ENCODE measurements at regions not wholly inside any gene's neighbourhood (a gene's known extent, or its start where the extent isn't known, plus 50 kb on each side); places are given as distances from the start of the nearest gene placed in this dataset.

DNA sequence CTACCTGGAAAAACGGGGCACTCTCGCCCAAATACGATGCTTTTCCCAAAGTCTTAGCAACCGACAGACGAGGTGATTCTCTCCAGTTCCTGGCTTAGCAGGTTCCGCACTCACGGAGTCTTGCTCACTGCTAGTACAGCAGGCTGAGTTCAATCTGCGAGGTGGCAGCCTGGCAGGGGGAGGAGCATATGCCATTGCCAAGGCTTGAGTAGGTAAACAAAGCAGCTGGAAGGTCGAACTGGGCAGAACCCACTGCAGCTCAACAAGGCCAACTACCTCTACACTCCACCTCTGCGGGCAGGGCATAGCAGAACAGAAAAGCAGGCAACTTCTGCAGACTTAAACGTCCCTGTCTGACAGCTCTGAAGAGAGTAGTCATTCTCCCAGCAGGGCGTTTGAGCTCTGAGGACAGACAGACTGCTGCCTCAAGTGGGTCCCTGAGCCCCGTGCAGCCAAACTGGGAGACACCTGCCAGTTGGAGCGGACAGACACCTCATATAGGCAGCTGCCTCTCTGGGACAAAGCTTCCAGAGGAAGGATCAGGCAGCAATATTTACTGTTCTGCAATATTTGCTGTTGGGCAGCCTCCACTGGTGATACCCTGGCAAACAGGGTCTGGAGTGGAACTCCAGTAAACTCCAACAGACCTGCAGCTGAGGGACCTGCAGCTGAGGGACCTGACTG lies 73.4 kb upstream of the CADM2 start:
- TF ChIP-seq, protein P1, sequence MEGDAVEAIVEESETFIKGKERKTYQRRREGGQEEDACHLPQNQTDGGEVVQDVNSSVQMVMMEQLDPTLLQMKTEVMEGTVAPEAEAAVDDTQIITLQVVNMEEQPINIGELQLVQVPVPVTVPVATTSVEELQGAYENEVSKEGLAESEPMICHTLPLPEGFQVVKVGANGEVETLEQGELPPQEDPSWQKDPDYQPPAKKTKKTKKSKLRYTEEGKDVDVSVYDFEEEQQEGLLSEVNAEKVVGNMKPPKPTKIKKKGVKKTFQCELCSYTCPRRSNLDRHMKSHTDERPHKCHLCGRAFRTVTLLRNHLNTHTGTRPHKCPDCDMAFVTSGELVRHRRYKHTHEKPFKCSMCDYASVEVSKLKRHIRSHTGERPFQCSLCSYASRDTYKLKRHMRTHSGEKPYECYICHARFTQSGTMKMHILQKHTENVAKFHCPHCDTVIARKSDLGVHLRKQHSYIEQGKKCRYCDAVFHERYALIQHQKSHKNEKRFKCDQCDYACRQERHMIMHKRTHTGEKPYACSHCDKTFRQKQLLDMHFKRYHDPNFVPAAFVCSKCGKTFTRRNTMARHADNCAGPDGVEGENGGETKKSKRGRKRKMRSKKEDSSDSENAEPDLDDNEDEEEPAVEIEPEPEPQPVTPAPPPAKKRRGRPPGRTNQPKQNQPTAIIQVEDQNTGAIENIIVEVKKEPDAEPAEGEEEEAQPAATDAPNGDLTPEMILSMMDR (IDR thresholded peaks at IDR 0.05; ENCODE audit: low read depth, low read length, missing control alignments): no peak
- no peak overlapping the region for H3K4me3 ChIP-seq (ENCODE audit: low read depth, low read length)
- no peak for DNase-seq (ENCODE audit: low read depth)

DNA sequence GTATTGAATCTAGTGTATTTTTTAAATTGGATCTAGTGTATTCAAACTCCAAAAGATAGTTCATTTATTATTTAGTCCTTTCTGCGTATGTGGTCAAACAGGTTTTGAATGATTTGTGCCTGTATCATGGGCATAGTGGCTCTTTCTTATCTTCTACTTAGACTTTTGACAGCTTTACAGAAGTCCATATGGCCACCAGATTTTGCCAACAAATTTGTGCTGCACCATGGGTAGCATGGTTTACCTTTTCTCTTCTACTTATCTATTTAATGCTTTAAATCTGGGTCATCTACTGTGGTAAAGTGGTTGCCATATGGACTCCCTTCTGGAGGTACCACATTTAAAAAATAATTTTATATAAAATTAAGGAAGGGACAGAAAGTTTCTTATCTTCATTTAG lies 66.9 kb upstream of the CADM2 start:
- TF ChIP-seq, protein P1 (IDR thresholded peaks at IDR 0.05; ENCODE audit: low read depth, low read length, missing control alignments): no peak
- H3K4me3 ChIP-seq (ENCODE audit: low read depth, low read length): no peak overlapping the region
- no peak for DNase-seq (ENCODE audit: low read depth)

DNA sequence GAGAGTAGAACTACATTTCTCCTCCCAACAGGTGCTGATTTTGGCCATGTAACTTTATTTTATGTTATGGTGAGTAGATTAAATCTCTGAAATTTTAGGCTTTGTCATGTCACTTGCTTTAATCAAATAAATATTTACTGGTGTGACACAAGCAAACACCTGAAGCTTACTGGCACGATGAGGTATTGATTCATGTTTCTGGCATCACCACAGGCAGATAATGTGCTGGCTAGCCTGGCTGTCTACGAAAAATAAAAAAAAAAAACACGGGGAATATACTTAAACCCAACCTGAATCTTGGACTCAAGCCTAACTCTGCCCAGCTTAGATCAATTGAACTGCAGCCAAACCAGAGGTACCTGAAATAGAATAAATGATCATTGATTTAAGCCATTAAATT lies 65.6 kb upstream of the CADM2 start:
- DNase-seq (ENCODE audit: low read depth): no peak
- TF ChIP-seq, protein P1 (IDR thresholded peaks at IDR 0.05; ENCODE audit: low read depth, low read length, missing control alignments): no peak
- H3K4me3 ChIP-seq (ENCODE audit: low read depth, low read length): no peak overlapping the region

DNA sequence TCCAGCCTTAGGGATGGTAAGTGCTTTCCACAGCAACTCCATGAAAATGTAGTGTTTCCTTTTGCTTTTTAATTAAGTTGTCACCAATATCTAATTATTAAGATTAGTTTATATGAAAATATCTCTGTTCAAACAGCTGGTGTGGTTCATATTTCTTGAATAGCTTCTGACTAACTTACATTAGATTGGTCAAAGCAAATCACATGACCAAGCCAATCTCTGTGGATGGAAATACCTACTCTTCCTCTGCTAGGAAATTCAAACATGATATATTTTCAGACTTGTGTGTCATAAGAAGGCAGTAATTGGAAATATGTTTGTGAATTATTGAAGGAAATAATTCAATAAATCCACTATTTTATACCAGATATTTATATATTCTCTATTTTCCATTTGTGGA lies 54.6 kb upstream of the CADM2 start:
- no peak for DNase-seq (ENCODE audit: low read depth)
- TF ChIP-seq, protein P1 (IDR thresholded peaks at IDR 0.05; ENCODE audit: low read depth, low read length, missing control alignments): no peak
- no peak overlapping the region for H3K4me3 ChIP-seq (ENCODE audit: low read depth, low read length)

DNA sequence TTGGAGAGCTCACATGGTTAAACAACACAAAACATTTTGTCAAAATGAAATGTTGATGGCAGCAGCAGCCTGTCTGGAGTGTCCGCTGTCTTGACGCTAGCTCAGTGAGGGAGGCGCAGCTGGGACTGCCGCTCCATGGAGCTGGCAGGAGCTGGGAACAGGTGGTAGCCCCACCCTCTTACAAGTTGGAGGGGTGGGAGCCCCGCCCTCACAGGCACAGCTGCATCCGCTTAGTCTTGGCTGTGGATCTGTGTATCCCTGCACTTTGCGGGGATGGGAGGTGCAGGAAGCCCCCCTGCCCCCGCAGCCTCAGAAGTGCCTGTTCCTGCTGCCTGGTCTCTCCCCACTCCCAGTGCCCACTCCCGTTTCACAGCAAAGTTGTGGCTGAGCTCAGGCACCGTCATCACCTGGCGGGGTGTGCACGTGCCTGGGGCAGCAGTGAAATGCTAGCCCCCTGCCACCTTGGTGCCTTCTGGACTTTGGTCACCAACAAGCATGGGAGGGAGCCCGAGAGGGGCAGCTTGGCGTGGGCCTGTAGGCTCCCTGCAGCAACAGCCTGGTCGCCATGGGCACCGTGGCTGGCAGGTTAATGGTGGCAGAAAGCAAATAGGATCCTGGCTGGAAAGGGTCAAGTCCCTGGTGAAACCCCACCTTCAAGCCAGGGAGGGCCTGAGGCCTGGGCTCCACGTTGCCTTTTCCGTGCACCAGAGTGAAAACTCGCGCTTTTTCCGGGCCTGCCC lies 53.8 kb upstream of the CADM2 start:
- H3K4me3 ChIP-seq (ENCODE audit: low read depth, low read length): no peak overlapping the region
- no peak for DNase-seq (ENCODE audit: low read depth)
- TF ChIP-seq, protein P1 (IDR thresholded peaks at IDR 0.05; ENCODE audit: low read depth, low read length, missing control alignments): no peak

DNA sequence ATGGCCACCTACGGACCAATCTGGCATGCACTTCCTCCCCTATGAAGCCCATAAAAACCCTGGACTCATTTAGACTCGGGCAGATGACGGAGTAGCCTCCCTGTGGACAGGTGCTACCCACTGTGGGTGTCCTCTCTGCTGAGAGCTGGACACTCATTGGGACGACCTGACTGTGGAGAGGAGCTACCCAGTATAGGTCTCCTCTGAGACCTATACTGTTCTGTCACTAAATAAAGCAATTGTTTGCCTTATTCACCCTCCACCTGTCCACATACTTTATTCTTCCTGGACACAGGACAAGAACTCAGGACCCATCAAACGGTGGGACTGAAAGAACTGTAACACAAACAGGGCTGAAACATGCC lies 53.3 kb upstream of the CADM2 start:
- no peak overlapping the region for H3K4me3 ChIP-seq (ENCODE audit: low read depth, low read length)
- DNase-seq (ENCODE audit: low read depth): no peak
- TF ChIP-seq, protein P1 (IDR thresholded peaks at IDR 0.05; ENCODE audit: low read depth, low read length, missing control alignments): no peak

DNA sequence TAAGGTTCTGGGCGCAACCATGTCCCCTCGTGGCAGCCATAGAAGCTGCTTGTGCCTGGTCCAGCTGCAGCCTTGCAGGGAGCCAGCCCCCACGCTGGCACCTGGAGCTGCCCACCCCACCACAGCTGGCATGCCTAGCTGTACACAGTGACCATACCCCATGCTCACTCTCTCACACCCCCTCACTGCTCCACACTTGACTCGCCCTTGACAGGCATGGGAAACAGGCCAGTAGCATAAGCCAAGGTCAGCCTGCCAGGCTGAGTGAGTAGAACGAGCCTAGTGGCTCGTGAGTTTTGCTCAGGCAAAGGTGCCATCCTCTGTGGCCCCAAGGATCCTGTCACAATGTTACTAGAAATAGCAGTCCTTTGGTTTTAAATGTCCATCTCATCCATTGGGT lies 52.7 kb upstream of the CADM2 start:
- no peak for DNase-seq (ENCODE audit: low read depth)

More for the DNA sequence above, 52.7 kb upstream of the CADM2 start:
- TF ChIP-seq, protein P1 (IDR thresholded peaks at IDR 0.05; ENCODE audit: low read depth, low read length, missing control alignments): no peak
- no peak overlapping the region for H3K4me3 ChIP-seq (ENCODE audit: low read depth, low read length)

Measured in GM12864 (cell line).